ENCODE measurements at regions not wholly inside any gene's neighbourhood (a gene's known extent, or its start where the extent isn't known, plus 50 kb on each side); places are given as distances from the start of the nearest gene placed in this dataset. TPM values are rescaled to one million over a fixed set of nuclear protein-coding genes. Genes with fewer than 3 reads are reported as not detected.

- no peak for FAIRE-seq
- no peak for DNase-seq (ENCODE audit: low spot score in 2 of 2)
Measured at GRCh38 chr10:125227546-125227945, 67.2 kb upstream of the CTBP2 start.

- DNase-seq (ENCODE audit: low spot score in 2 of 2) = no peak
- no peak for FAIRE-seq
Measured at GRCh38 chr10:125226823-125227222, 66.5 kb upstream of the CTBP2 start.

GRCh38 chr10:125226005-125226404, 65.6 kb upstream of the CTBP2 start:
- DNase-seq (ENCODE audit: low spot score in 2 of 2) (no peak), FAIRE-seq (no peak)

- no peak for DNase-seq (ENCODE audit: low spot score in 2 of 2)
- FAIRE-seq = no peak
Measured at GRCh38 chr10:125225051-125225450, 64.7 kb upstream of the CTBP2 start.

GRCh38 chr10:125222515-125223308, 62.3 kb upstream of the CTBP2 start:
- DNase-seq (ENCODE audit: low spot score in 2 of 2) (no peak), FAIRE-seq (no peak)

- FAIRE-seq (no peak), DNase-seq (ENCODE audit: low spot score in 2 of 2) (no peak)
Measured at GRCh38 chr10:125221716-125222115, 61.4 kb upstream of the CTBP2 start.

- FAIRE-seq (no peak), DNase-seq (ENCODE audit: low spot score in 2 of 2) (no peak)
Measured at GRCh38 chr10:125219776-125220175, 59.4 kb upstream of the CTBP2 start.

- DNase-seq (ENCODE audit: low spot score in 2 of 2) = no peak
- FAIRE-seq = no peak
Measured at GRCh38 chr10:125218967-125219366, 58.6 kb upstream of the CTBP2 start.

- DNase-seq (ENCODE audit: low spot score in 2 of 2) (no peak), FAIRE-seq (no peak)
Measured at GRCh38 chr10:125217990-125218675, 57.8 kb upstream of the CTBP2 start.

GRCh38 chr10:125216861-125217260, 56.5 kb upstream of the CTBP2 start:
- DNase-seq (ENCODE audit: low spot score in 2 of 2) = no peak

GRCh38 chr10:125216309-125216708, 55.9 kb upstream of the CTBP2 start:
- DNase-seq (ENCODE audit: low spot score in 2 of 2) = no peak
- FAIRE-seq = no peak

More at GRCh38 chr10:125216861-125217260, 56.5 kb upstream of the CTBP2 start:
- no peak for FAIRE-seq

- no peak for DNase-seq (ENCODE audit: low spot score in 2 of 2)
- FAIRE-seq = no peak
Measured at GRCh38 chr10:125214283-125214570, 53.9 kb upstream of the CTBP2 start.

- no peak for FAIRE-seq
- DNase-seq (ENCODE audit: low spot score in 2 of 2) = peak; percentile 11 to 32
Measured at GRCh38 chr10:125213541-125214282, 53.3 kb upstream of the CTBP2 start.

GRCh38 chr10:125212150-125212809, 51.9 kb upstream of the CTBP2 start:
- DNase-seq (ENCODE audit: low spot score in 2 of 2) = no peak
- no peak for FAIRE-seq

Small RNAs in the stretch of these regions (small RNA-seq; reads per million reads assigned to genes)
- gene RPS27P18 = not detected

Measured in frontal cortex (tissue), 4 donors.